ENCODE measurements at regions not wholly inside any gene's neighbourhood (a gene's known extent, or its start where the extent isn't known, plus 50 kb on each side); places are given as distances from the start of the nearest gene placed in this dataset.

DNA sequence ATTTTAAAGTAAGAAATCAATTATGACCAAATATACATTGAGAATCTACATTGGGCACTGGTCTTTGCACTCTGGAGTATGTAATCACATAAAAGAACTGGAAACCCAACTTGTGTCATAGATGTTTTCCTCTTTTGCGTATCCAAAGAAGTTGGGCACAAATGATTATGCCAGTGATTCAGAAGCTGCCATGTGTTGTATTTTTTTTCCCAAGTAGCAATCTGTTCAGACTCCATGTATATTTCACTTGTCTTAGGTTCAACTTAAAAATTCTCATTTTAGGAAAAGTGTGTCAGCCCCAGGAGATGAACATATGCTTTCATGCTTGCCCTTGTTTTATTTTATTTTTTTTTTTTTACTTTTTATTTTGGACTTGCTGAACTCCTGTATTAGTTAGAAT lies 441.5 kb downstream of the PDZRN4 start:
- Histone ChIP-seq H3K4me3 (ENCODE audit: low read length) (no peak overlapping the region), H3K27me3 (ENCODE audit: control insufficient read depth, insufficient read depth, low read length) (no peaks in the 10 kb centered on the region), H3K36me3 (ENCODE audit: control insufficient read depth, insufficient read depth, low read length) (no peaks in the 10 kb centered on the region), H3K27ac (ENCODE audit: low read length) (no peak overlapping the region), H3K9me3 (replicated peaks; ENCODE audit: control insufficient read depth, low read depth, low read length) (no peaks in the 10 kb centered on the region), H3K4me1 (ENCODE audit: control insufficient read depth, insufficient read depth, low read length) (no peaks in the 10 kb centered on the region)
- WGBS (ENCODE audit: insufficient coverage) = no CpG with 5 or more reads among the region's 1 CpG
- no peak for DNase-seq

- WGBS (ENCODE audit: insufficient coverage) = 78% methylated on average over 3 of the region's 5 CpGs
- no peaks in the 10 kb centered on the region for H3K9me3 ChIP-seq (replicated peaks; ENCODE audit: control insufficient read depth, low read depth, low read length)
- DNase-seq = no peak
- no peak overlapping the region for H3K27ac ChIP-seq (ENCODE audit: low read length)
- H3K4me1 ChIP-seq (ENCODE audit: control insufficient read depth, insufficient read depth, low read length) = no peaks in the 10 kb centered on the region
- H3K36me3 ChIP-seq (ENCODE audit: control insufficient read depth, insufficient read depth, low read length) = no peaks in the 10 kb centered on the region
- H3K4me3 ChIP-seq (ENCODE audit: low read length) = no peak overlapping the region
- H3K27me3 ChIP-seq (ENCODE audit: control insufficient read depth, insufficient read depth, low read length) = no peaks in the 10 kb centered on the region
Observed at GRCh38 chr12:41627476-41627875, 439.4 kb downstream of the PDZRN4 start.

GRCh38 chr12:41624571-41624970 lies 436.5 kb downstream of the PDZRN4 start:
- no peak for DNase-seq
- WGBS (ENCODE audit: insufficient coverage) = no CpG with 5 or more reads among the region's 1 CpG
- no peaks in the 10 kb centered on the region for H3K4me1 ChIP-seq (ENCODE audit: control insufficient read depth, insufficient read depth, low read length)

More at GRCh38 chr12:41624571-41624970, 436.5 kb downstream of the PDZRN4 start:
- Histone ChIP-seq H3K9me3 (replicated peaks; ENCODE audit: control insufficient read depth, low read depth, low read length) (no peaks in the 10 kb centered on the region), H3K36me3 (ENCODE audit: control insufficient read depth, insufficient read depth, low read length) (no peaks in the 10 kb centered on the region), H3K27ac (ENCODE audit: low read length) (no peak overlapping the region), H3K4me3 (ENCODE audit: low read length) (no peak overlapping the region), H3K27me3 (ENCODE audit: control insufficient read depth, insufficient read depth, low read length) (no peaks in the 10 kb centered on the region)

Measured in muscle of leg (tissue), 3 donors.